CD4-positive, alpha-beta T cell (primary cell): ENCODE measurements at regions not wholly inside any gene's neighbourhood (a gene's known extent, or its start where the extent isn't known, plus 50 kb on each side); places are given as distances from the start of the nearest gene placed in this dataset.
"Not testable (repeated sequence)": the region's sequence is repeated elsewhere in the genome, so short reads cannot be mapped to it uniquely, and the experiment has no call there.

Experiments used
- ATAC-seq: fragments of 200-7000 bp; cut with Tn5 transposase; one replicate; pipeline ENCODE4 v1.10.0; 2022; ENCODE audit warnings: mild to moderate bottlenecking; ENCODE audit not compliant: poor library complexity
- CTCF ChIA-PET: fragments of 350-600 bp; sonication (Branson Sonifier 250); formaldehyde crosslinking; loops from one replicate; lab custom pipeline; 2021; ENCODE audit warnings: antibody characterized with exemption, inconsistent platforms; lab: Charles Lee
- POLR2A ChIA-PET: fragments of 350-600 bp; sonication (Branson Sonifier 250); formaldehyde crosslinking; loops from one replicate; lab custom pipeline; 2021; ENCODE audit warnings: antibody characterized with exemption, inconsistent platforms; lab: Charles Lee
- DNase-seq, 14 experiments: peaks; one replicate each; pipeline ENCODE4 v3.0.0-alpha.2; 2013 to 2020; ENCODE audit warnings: mixed read lengths in 2 of 14
- H3K27ac ChIP-seq, 2 donors: one replicate each; pipeline versions ENCODE4 v1.5.1 to v1.7.0; 2013; ENCODE audit warnings: low read length in 2 of 2, low read depth in 1 of 2, mild to moderate bottlenecking in 1 of 2
- H3K27me3 ChIP-seq, 2 experiments: 1 replicate in 1 of 2; 2 replicates in 1 of 2; pipeline versions ENCODE4 v1.6.1 to v1.7.0; 2013; ENCODE audit warnings: low read length in 2 of 2, control low read depth in 1 of 2, mild to moderate bottlenecking in 1 of 2, moderate library complexity in 1 of 2; ENCODE audit not compliant: insufficient read depth in 2 of 2, control insufficient read depth in 1 of 2
- H3K36me3 ChIP-seq: one replicate; pipeline ENCODE4 v1.6.1; 2013; ENCODE audit warnings: low read length, control low read depth; ENCODE audit not compliant: insufficient read depth
- H3K4me1 ChIP-seq: one replicate; pipeline ENCODE4 v1.6.1; 2013; ENCODE audit warnings: low read length, control low read depth; ENCODE audit not compliant: insufficient read depth
- H3K4me3 ChIP-seq: one replicate; pipeline ENCODE4 v1.5.1; 2013; ENCODE audit warnings: mild to moderate bottlenecking, low read length, moderate library complexity
- H3K9me3 ChIP-seq, 2 experiments: 1 replicate in 1 of 2; 2 replicates in 1 of 2; pipeline versions ENCODE4 v1.6.1 to v1.7.0; 2013; ENCODE audit warnings: low read length in 2 of 2, mild to moderate bottlenecking in 2 of 2, control low read depth in 1 of 2, moderate library complexity in 1 of 2; ENCODE audit not compliant: control insufficient read depth in 1 of 2, insufficient read depth in 1 of 2
- H3K27ac Mint-ChIP-seq: one replicate; pipeline ENCODE4 v1.8.0; 2020; ENCODE audit warnings: mixed read lengths
- H3K27me3 Mint-ChIP-seq: one replicate; pipeline ENCODE4 v1.8.0; 2021; ENCODE audit warnings: mixed read lengths
- H3K36me3 Mint-ChIP-seq: one replicate; pipeline ENCODE4 v1.8.0; 2021; ENCODE audit warnings: low read depth, mixed read lengths
- H3K4me1 Mint-ChIP-seq: one replicate; pipeline ENCODE4 v1.8.0; 2021; ENCODE audit warnings: low read depth, mixed read lengths
- H3K4me3 Mint-ChIP-seq: one replicate; pipeline ENCODE4 v1.8.0; 2020; ENCODE audit warnings: mild to moderate bottlenecking, mixed read lengths
- H3K9me3 Mint-ChIP-seq: one replicate; pipeline ENCODE4 v1.8.0; 2020; ENCODE audit warnings: mixed read lengths
- intact Hi-C, 2 experiments: fragments of 100-400 bp; cut with DNase I in 1 of 2; cut with micrococcal nuclease in 1 of 2; formaldehyde crosslinking; loops; one replicate each; pipeline versions ENCODE4 v1.15.1 to v1.9.0; 2023 to 2025; cut with DNase I, micrococcal nuclease
- TF ChIP-seq, protein P1 (sequence below): fragments of 200-600 bp; IDR thresholded peaks from one replicate; pipeline ENCODE4 v1.8.0; 2022; ENCODE audit warnings: antibody characterized with exemption, mild to moderate bottlenecking

DNA sequence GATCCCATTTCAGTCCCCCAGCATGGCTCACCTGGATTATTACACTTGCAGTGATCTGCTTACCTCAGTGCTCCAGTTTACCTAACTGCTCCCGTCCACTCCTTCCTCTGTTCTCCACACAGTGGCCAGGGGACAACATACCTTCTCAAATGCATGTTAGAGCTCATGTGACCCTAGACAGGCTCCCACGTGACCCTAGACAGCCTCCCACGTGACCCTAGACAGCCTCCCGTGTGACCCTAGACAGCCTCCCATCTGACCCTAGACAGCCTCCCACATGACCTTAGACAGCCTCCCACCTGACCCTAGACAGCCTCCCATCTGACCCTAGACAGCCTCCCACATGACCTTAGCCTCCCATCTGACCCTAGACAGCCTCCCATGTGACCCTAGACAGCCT, 226.0 kb upstream of the TMEM132C start:
- no peak for DNase-seq
- Histone ChIP-seq H3K27me3 (no peaks in the 10 kb centered on the region), H3K9me3 (peaks cover 0 to 31% of the 10 kb centered on the region in 2 experiments), H3K4me1 (no peaks in the 10 kb centered on the region), H3K36me3 (no peaks in the 10 kb centered on the region), H3K27ac (no peak overlapping the region), H3K4me3 (no peak overlapping the region)
- H3K27ac Mint-ChIP-seq, result no peak overlapping the region
- ATAC-seq, result no peak
- no peaks in the 10 kb centered on the region for H3K36me3 Mint-ChIP-seq
- H3K4me3 Mint-ChIP-seq, result no peak overlapping the region
- H3K4me1 Mint-ChIP-seq, result no peaks in the 10 kb centered on the region
- no peaks in the 10 kb centered on the region for H3K27me3 Mint-ChIP-seq
- ChIA-PET CTCF (no interaction called here), POLR2A (no interaction called here)
- peaks cover 22% of the 10 kb centered on the region for H3K9me3 Mint-ChIP-seq
- intact Hi-C loops, result no loop called here
- TF ChIP-seq, protein P1, sequence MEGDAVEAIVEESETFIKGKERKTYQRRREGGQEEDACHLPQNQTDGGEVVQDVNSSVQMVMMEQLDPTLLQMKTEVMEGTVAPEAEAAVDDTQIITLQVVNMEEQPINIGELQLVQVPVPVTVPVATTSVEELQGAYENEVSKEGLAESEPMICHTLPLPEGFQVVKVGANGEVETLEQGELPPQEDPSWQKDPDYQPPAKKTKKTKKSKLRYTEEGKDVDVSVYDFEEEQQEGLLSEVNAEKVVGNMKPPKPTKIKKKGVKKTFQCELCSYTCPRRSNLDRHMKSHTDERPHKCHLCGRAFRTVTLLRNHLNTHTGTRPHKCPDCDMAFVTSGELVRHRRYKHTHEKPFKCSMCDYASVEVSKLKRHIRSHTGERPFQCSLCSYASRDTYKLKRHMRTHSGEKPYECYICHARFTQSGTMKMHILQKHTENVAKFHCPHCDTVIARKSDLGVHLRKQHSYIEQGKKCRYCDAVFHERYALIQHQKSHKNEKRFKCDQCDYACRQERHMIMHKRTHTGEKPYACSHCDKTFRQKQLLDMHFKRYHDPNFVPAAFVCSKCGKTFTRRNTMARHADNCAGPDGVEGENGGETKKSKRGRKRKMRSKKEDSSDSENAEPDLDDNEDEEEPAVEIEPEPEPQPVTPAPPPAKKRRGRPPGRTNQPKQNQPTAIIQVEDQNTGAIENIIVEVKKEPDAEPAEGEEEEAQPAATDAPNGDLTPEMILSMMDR, result no peak

DNA sequence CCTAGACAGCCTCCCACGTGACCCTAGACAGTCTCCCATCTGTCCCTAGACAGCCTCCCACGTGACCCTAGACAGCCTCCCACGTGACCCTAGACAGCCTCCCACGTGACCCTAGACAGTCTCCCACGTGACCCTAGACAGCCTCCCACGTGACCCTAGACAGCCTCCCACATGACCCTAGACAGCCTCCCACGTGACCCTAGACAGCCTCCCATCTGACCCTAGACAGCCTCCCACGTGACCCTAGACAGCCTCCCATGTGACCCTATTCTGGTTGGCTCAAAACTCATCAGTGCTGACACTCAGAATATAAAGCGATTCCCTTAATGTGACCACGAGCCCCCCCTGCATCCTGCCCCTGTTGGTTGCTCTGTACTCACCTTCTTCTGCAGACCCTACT, 224.7 kb upstream of the TMEM132C start:
- CTCF ChIA-PET, H3K36me3 ChIP-seq, H3K4me3 ChIP-seq, DNase-seq, H3K27ac ChIP-seq, POLR2A ChIA-PET, ATAC-seq, intact Hi-C loops, H3K27ac Mint-ChIP-seq, H3K4me1 ChIP-seq, H3K27me3 Mint-ChIP-seq, H3K36me3 Mint-ChIP-seq, H3K27me3 ChIP-seq, H3K4me1 Mint-ChIP-seq, H3K4me3 Mint-ChIP-seq: not testable (repeated sequence)
- peaks cover 20% of the 10 kb centered on the region for H3K9me3 Mint-ChIP-seq
- peaks cover 0 to 28% of the 10 kb centered on the region in 2 experiments for H3K9me3 ChIP-seq

DNA sequence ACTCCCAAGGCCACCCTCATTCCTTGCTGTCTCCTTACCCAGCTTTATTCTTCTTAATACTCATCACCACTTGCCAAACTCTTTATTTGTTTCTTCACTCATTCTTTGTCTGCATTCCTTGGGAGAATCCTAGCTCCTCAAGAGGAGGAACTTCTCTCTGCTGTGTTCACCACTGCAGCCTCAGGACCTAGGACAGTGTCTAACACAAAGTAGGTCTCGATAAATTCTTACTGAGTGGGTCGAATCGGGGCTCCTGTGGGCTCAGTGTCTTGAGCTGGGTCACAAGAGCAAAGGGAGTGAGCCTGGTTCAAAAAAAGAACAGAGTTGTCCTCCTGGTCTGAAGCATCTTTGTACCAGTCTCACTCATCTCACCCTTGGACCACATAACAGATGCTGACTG, 224.1 kb upstream of the TMEM132C start:
- Mint-ChIP-seq H3K4me3 (no peak overlapping the region), H3K36me3 (no peaks in the 10 kb centered on the region), H3K4me1 (no peaks in the 10 kb centered on the region), H3K9me3 (peaks cover 18% of the 10 kb centered on the region), H3K27ac (no peak overlapping the region), H3K27me3 (no peaks in the 10 kb centered on the region)
- DNase-seq (no peak), ATAC-seq (no peak)
- Histone ChIP-seq H3K4me3 (no peak overlapping the region), H3K27me3 (no peaks in the 10 kb centered on the region), H3K36me3 (no peaks in the 10 kb centered on the region), H3K4me1 (no peaks in the 10 kb centered on the region), H3K27ac (no peak overlapping the region), H3K9me3 (peaks cover 0 to 28% of the 10 kb centered on the region in 2 experiments)
- POLR2A ChIA-PET, result no interaction called here
- CTCF ChIA-PET, result no interaction called here
- TF ChIP-seq, protein P1, result no peak
- intact Hi-C loops, result no loop called here

DNA sequence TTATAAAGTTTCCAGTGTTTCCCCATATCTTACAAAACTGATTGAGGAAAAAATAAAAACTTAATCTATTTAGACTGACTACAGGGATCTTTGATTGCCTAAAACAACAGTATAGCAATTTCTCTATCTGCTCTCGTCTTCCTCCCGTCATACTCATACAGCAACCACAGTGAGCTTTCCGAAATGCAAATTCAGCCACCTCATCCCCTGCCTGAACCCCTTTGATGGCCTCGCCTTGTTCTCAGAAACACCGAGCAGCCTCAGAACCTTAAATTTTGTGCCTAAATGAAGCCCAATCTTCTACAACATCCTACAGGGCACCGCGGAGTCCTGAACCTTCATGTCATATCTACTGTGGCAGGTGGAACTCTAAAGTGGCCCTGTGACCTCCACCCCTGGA, 223.7 kb upstream of the TMEM132C start:
- no peak overlapping the region for H3K4me3 Mint-ChIP-seq
- Histone ChIP-seq H3K4me1 (no peaks in the 10 kb centered on the region), H3K27me3 (no peaks in the 10 kb centered on the region), H3K9me3 (peaks cover 0 to 27% of the 10 kb centered on the region in 2 experiments), H3K4me3 (no peak overlapping the region), H3K27ac (no peak overlapping the region), H3K36me3 (no peaks in the 10 kb centered on the region)
- H3K9me3 Mint-ChIP-seq, result peaks cover 17% of the 10 kb centered on the region
- DNase-seq (no peak), ATAC-seq (no peak)
- TF ChIP-seq, protein P1, result no peak
- no peak overlapping the region for H3K27ac Mint-ChIP-seq
- H3K36me3 Mint-ChIP-seq, result no peaks in the 10 kb centered on the region
- H3K4me1 Mint-ChIP-seq, result no peaks in the 10 kb centered on the region
- ChIA-PET CTCF (no interaction called here), POLR2A (no interaction called here)
- H3K27me3 Mint-ChIP-seq, result no peaks in the 10 kb centered on the region
- intact Hi-C loops, result no loop called here
